BLaER1 treated with 17β-estradiol and CSF1 and Interleukin-3, amounts not matched to agents 10 nM and 100 nM (cell line): ENCODE measurements at regions not wholly inside any gene's neighbourhood (a gene's known extent, or its start where the extent isn't known, plus 50 kb on each side); places are given as distances from the start of the nearest gene placed in this dataset.

Experiments used
- H3K27ac ChIP-seq, 11 experiments: shearing (Covaris generic); formaldehyde crosslinking; 2 replicates each; pipeline ENCODE4 v1.8.1; 2022
- H3K27me3 ChIP-seq, 11 experiments: shearing (Covaris generic); formaldehyde crosslinking; 2 replicates each; pipeline ENCODE4 v1.8.1; 2022
- H3K36me3 ChIP-seq, 11 experiments: shearing (Covaris generic); formaldehyde crosslinking; 2 replicates each; pipeline ENCODE4 v1.8.1; 2022
- H3K4me1 ChIP-seq, 10 experiments: shearing (Covaris generic); formaldehyde crosslinking; 2 replicates each; pipeline ENCODE4 v1.8.1; 2022
- H3K4me2 ChIP-seq, 11 experiments: shearing (Covaris generic); formaldehyde crosslinking; 2 replicates each; pipeline ENCODE4 v1.8.1; 2022
- H3K4me3 ChIP-seq, 10 experiments: shearing (Covaris generic); formaldehyde crosslinking; 2 replicates each; pipeline ENCODE4 v1.8.1; 2022
- H3K9ac ChIP-seq, 11 experiments: shearing (Covaris generic); formaldehyde crosslinking; 2 replicates each; pipeline ENCODE4 v1.8.1; 2022
- H3K9me3 ChIP-seq, 11 experiments: shearing (Covaris generic); formaldehyde crosslinking; replicated peaks in 1 of 11; 2 replicates each; pipeline ENCODE4 v1.8.1; 2022
- H4K20me1 ChIP-seq, 11 experiments: shearing (Covaris generic); formaldehyde crosslinking; 2 replicates each; pipeline ENCODE4 v1.8.1; 2022
- Cebpa-rat ChIP-seq, 11 experiments: shearing (Covaris generic); IDR thresholded peaks; 2 replicates each; pipeline ENCODE4 v1.8.1; 2022

- peaks cover 0 to 37% (median 11%) of the 10 kb centered on the region in 10 experiments; a peak in 13 of 20 replicates for H3K4me1 ChIP-seq
- peak overlapping the region in 6 of 11 experiments; percentile 11 to 68 (median 55); a peak in 9 of 22 replicates for H3K27ac ChIP-seq
- no peaks in the 10 kb centered on the region for H3K36me3 ChIP-seq
- H3K9ac ChIP-seq: peak overlapping the region in 3 of 11 experiments; percentile 23 to 36 (median 26); a peak in 3 of 22 replicates
- H3K4me3 ChIP-seq: 0 out of 20 replicates have a peak overlapping the region, but pooled peaks of 1 of the 10 experiments have one; percentile 19
- TF ChIP-seq Cebpa-rat (IDR thresholded peaks at IDR 0.05): peak in 1 of 11 experiments; percentile 66; a peak in 3 of 22 replicates
- H4K20me1 ChIP-seq: no peaks in the 10 kb centered on the region
- H3K27me3 ChIP-seq: no peaks in the 10 kb centered on the region
- H3K4me2 ChIP-seq: peak overlapping the region in 6 of 11 experiments; percentile 17 to 87 (median 75); a peak in 11 of 22 replicates
- no peaks in the 10 kb centered on the region for H3K9me3 ChIP-seq
Observed at GRCh38 chr12:125685915-125686314, 620.7 kb downstream of the AACS start.

- peaks cover 0 to 37% (median 11%) of the 10 kb centered on the region in 10 experiments; a peak in 13 of 20 replicates for H3K4me1 ChIP-seq
- H4K20me1 ChIP-seq: no peaks in the 10 kb centered on the region
- TF ChIP-seq Cebpa-rat (IDR thresholded peaks at IDR 0.05): no peak
- no peak overlapping the region for H3K4me3 ChIP-seq
- H3K36me3 ChIP-seq: no peaks in the 10 kb centered on the region
- H3K9ac ChIP-seq: no peak overlapping the region
- H3K27me3 ChIP-seq: no peaks in the 10 kb centered on the region
- peak overlapping the region in 2 of 11 experiments; percentile 78 to 87; a peak in 4 of 22 replicates for H3K4me2 ChIP-seq
- H3K9me3 ChIP-seq: no peaks in the 10 kb centered on the region
- peak overlapping the region in 1 of 11 experiments; percentile 58; a peak in 2 of 22 replicates for H3K27ac ChIP-seq
Observed at GRCh38 chr12:125687403-125687802, 622.2 kb downstream of the AACS start.

- Histone ChIP-seq H3K4me1 (peaks cover 0 to 37% (median 11%) of the 10 kb centered on the region in 10 experiments; a peak in 13 of 20 replicates), H3K27me3 (no peaks in the 10 kb centered on the region), H3K9ac (no peak overlapping the region), H4K20me1 (no peaks in the 10 kb centered on the region), H3K4me2 (peak overlapping the region in 1 of 11 experiments; percentile 87; a peak in 1 of 22 replicates), H3K9me3 (no peaks in the 10 kb centered on the region), H3K4me3 (no peak overlapping the region), H3K27ac (no peak overlapping the region), H3K36me3 (no peaks in the 10 kb centered on the region)
- TF ChIP-seq Cebpa-rat (IDR thresholded peaks at IDR 0.05): no peak
Observed at GRCh38 chr12:125687820-125688219, 622.6 kb downstream of the AACS start.

GRCh38 chr12:125688223-125688622 is 623.0 kb downstream of the AACS start:
- no peaks in the 10 kb centered on the region for H3K27me3 ChIP-seq
- H3K27ac ChIP-seq: no peak overlapping the region
- H3K9me3 ChIP-seq: no peaks in the 10 kb centered on the region
- H3K4me1 ChIP-seq: peaks cover 0 to 37% (median 11%) of the 10 kb centered on the region in 10 experiments; a peak in 13 of 20 replicates
- TF ChIP-seq Cebpa-rat (IDR thresholded peaks at IDR 0.05): no peak
- H3K9ac ChIP-seq: no peak overlapping the region
- H4K20me1 ChIP-seq: no peaks in the 10 kb centered on the region
- H3K4me2 ChIP-seq: no peak overlapping the region
- no peaks in the 10 kb centered on the region for H3K36me3 ChIP-seq
- H3K4me3 ChIP-seq: no peak overlapping the region

GRCh38 chr12:125688881-125689280 is 623.6 kb downstream of the AACS start:
- H3K4me1 ChIP-seq: peaks cover 0 to 37% (median 11%) of the 10 kb centered on the region in 10 experiments; a peak in 13 of 20 replicates
- H3K9ac ChIP-seq: no peak overlapping the region
- H3K27ac ChIP-seq: no peak overlapping the region
- no peak overlapping the region for H3K4me3 ChIP-seq
- H3K9me3 ChIP-seq: peaks cover 0 to 3% (median 0%) of the 10 kb centered on the region in 11 experiments; a peak in 1 of 22 replicates
- TF ChIP-seq Cebpa-rat (IDR thresholded peaks at IDR 0.05): no peak
- no peaks in the 10 kb centered on the region for H3K36me3 ChIP-seq
- no peaks in the 10 kb centered on the region for H4K20me1 ChIP-seq
- H3K4me2 ChIP-seq: no peak overlapping the region
- H3K27me3 ChIP-seq: no peaks in the 10 kb centered on the region

- Histone ChIP-seq H3K9me3 (peaks cover 0 to 12% (median 5%) of the 10 kb centered on the region in 11 experiments; a peak in 8 of 22 replicates), H3K27me3 (no peaks in the 10 kb centered on the region), H3K4me1 (peaks cover 0 to 29% (median 11%) of the 10 kb centered on the region in 10 experiments; a peak in 13 of 20 replicates), H3K36me3 (no peaks in the 10 kb centered on the region), H3K9ac (no peak overlapping the region), H3K4me2 (peak overlapping the region in 3 of 11 experiments; percentile 3 to 41 (median 24); a peak in 5 of 22 replicates), H4K20me1 (no peaks in the 10 kb centered on the region), H3K27ac (no peak overlapping the region), H3K4me3 (no peak overlapping the region)
- TF ChIP-seq Cebpa-rat (IDR thresholded peaks at IDR 0.05): no peak
Observed at GRCh38 chr12:125689576-125690410, 624.6 kb downstream of the AACS start.

GRCh38 chr12:125690841-125691240 is 625.6 kb downstream of the AACS start:
- no peak for TF ChIP-seq Cebpa-rat (IDR thresholded peaks at IDR 0.05)
- no peaks in the 10 kb centered on the region for H3K36me3 ChIP-seq
- no peak overlapping the region for H3K27ac ChIP-seq
- no peaks in the 10 kb centered on the region for H3K27me3 ChIP-seq
- peaks cover 0 to 19% (median 7%) of the 10 kb centered on the region in 10 experiments; a peak in 13 of 20 replicates for H3K4me1 ChIP-seq
- H3K4me3 ChIP-seq: no peak overlapping the region
- peaks cover 0 to 21% (median 5%) of the 10 kb centered on the region in 11 experiments; a peak in 8 of 22 replicates for H3K9me3 ChIP-seq
- no peak overlapping the region for H3K9ac ChIP-seq
- no peaks in the 10 kb centered on the region for H4K20me1 ChIP-seq
- no peak overlapping the region for H3K4me2 ChIP-seq

GRCh38 chr12:125696054-125696453 is 630.8 kb downstream of the AACS start:
- no peak overlapping the region for H3K4me3 ChIP-seq
- H3K36me3 ChIP-seq: no peaks in the 10 kb centered on the region
- no peak overlapping the region for H3K4me2 ChIP-seq
- no peaks in the 10 kb centered on the region for H4K20me1 ChIP-seq
- peaks cover 0 to 21% (median 5%) of the 10 kb centered on the region in 11 experiments; a peak in 8 of 22 replicates for H3K9me3 ChIP-seq
- no peak overlapping the region for H3K27ac ChIP-seq
- H3K27me3 ChIP-seq: no peaks in the 10 kb centered on the region
- H3K9ac ChIP-seq: no peak overlapping the region
- no peak for TF ChIP-seq Cebpa-rat (IDR thresholded peaks at IDR 0.05)
- H3K4me1 ChIP-seq: no peaks in the 10 kb centered on the region

- H3K27ac ChIP-seq: no peak overlapping the region
Observed at GRCh38 chr12:125704803-125705202, 639.6 kb downstream of the AACS start.

More at GRCh38 chr12:125704803-125705202, 639.6 kb downstream of the AACS start:
- TF ChIP-seq Cebpa-rat (IDR thresholded peaks at IDR 0.05): no peak
- H3K4me1 ChIP-seq: no peaks in the 10 kb centered on the region
- H3K4me3 ChIP-seq: no peak overlapping the region
- peaks cover 0 to 7% (median 3%) of the 10 kb centered on the region in 11 experiments; a peak in 5 of 22 replicates for H3K9me3 ChIP-seq
- H4K20me1 ChIP-seq: no peaks in the 10 kb centered on the region
- no peaks in the 10 kb centered on the region for H3K36me3 ChIP-seq
- H3K27me3 ChIP-seq: no peaks in the 10 kb centered on the region
- no peak overlapping the region for H3K4me2 ChIP-seq
- no peak overlapping the region for H3K9ac ChIP-seq
